ENCODE measurements at regions not wholly inside any gene's neighbourhood (a gene's known extent, or its start where the extent isn't known, plus 50 kb on each side); places are given as distances from the start of the nearest gene placed in this dataset.

GRCh38 chr5:57715296-57715695, 232.7 kb upstream of the ACTBL2 start:
- TF ChIP-seq, protein P1, sequence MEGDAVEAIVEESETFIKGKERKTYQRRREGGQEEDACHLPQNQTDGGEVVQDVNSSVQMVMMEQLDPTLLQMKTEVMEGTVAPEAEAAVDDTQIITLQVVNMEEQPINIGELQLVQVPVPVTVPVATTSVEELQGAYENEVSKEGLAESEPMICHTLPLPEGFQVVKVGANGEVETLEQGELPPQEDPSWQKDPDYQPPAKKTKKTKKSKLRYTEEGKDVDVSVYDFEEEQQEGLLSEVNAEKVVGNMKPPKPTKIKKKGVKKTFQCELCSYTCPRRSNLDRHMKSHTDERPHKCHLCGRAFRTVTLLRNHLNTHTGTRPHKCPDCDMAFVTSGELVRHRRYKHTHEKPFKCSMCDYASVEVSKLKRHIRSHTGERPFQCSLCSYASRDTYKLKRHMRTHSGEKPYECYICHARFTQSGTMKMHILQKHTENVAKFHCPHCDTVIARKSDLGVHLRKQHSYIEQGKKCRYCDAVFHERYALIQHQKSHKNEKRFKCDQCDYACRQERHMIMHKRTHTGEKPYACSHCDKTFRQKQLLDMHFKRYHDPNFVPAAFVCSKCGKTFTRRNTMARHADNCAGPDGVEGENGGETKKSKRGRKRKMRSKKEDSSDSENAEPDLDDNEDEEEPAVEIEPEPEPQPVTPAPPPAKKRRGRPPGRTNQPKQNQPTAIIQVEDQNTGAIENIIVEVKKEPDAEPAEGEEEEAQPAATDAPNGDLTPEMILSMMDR (IDR thresholded peaks at IDR 0.05) = no peak
- no peak for TF ChIP-seq POLR2A (IDR thresholded peaks at IDR 0.05)
